ENCODE measurements at regions not wholly inside any gene's neighbourhood (a gene's known extent, or its start where the extent isn't known, plus 50 kb on each side); places are given as distances from the start of the nearest gene placed in this dataset.

DNA sequence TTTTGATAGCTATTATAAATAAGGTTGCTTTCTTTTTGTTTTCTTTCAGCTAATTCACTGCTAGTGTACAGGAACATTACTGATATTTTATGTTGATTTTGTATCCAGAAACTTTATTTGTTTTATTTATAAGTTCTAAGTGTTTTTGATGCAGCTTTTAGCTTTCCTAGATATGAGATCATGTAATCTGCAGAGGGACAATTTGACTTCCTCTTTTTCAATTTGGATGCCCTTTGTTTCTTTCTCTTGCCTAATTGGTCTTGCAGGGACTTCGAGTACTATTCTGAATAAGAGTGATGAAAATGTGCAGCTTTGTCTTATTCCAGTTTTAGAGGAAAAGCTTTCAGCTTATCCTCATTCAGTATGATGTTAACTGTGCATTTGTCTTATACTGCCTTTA, 643.4 kb upstream of the CDH2 start:
- no peaks in the 10 kb centered on the region for H3K27me3 ChIP-seq (ENCODE audit: insufficient read depth, low read length)
- no peak overlapping the region for H2AK5ac ChIP-seq (ENCODE audit: insufficient read length, low read length)
- Mint-ChIP-seq H3K36me3 (ENCODE audit: insufficient read depth in 1 of 3, low read depth in 3 of 3) (peaks cover 0 to 3% (median 0%) of the 10 kb centered on the region in 3 experiments; a peak in 1 of 7 replicates), H3K27me3 (ENCODE audit: low read depth) (no peaks in the 10 kb centered on the region), H3K4me1 (peaks cover 3 to 9% of the 10 kb centered on the region in 2 experiments; a peak in 2 of 4 replicates), H3K9me3 (no peaks in the 10 kb centered on the region), H3K27ac (no peak overlapping the region), H3K4me3 (no peak overlapping the region)
- H2BK12ac ChIP-seq (ENCODE audit: insufficient read length, low read depth, low read length): no peak overlapping the region
- no peak overlapping the region for H3K18ac ChIP-seq (ENCODE audit: insufficient read length, low read depth, low read length)
- no peaks in the 10 kb centered on the region for H4K20me1 ChIP-seq (ENCODE audit: control insufficient read depth, insufficient read depth, insufficient read length)
- no peak overlapping the region for H2BK20ac ChIP-seq (ENCODE audit: low read depth, low read length, poor library complexity, severe bottlenecking)
- H3K23me2 ChIP-seq (ENCODE audit: insufficient read length, low read depth, low read length, poor library complexity, severe bottlenecking): no peaks in the 10 kb centered on the region
- no peak overlapping the region for H3K23ac ChIP-seq (ENCODE audit: insufficient read length, low read depth, low read length)
- H2BK5ac ChIP-seq (ENCODE audit: insufficient read length, low read length): no peak overlapping the region
- TF ChIP-seq, protein P1, sequence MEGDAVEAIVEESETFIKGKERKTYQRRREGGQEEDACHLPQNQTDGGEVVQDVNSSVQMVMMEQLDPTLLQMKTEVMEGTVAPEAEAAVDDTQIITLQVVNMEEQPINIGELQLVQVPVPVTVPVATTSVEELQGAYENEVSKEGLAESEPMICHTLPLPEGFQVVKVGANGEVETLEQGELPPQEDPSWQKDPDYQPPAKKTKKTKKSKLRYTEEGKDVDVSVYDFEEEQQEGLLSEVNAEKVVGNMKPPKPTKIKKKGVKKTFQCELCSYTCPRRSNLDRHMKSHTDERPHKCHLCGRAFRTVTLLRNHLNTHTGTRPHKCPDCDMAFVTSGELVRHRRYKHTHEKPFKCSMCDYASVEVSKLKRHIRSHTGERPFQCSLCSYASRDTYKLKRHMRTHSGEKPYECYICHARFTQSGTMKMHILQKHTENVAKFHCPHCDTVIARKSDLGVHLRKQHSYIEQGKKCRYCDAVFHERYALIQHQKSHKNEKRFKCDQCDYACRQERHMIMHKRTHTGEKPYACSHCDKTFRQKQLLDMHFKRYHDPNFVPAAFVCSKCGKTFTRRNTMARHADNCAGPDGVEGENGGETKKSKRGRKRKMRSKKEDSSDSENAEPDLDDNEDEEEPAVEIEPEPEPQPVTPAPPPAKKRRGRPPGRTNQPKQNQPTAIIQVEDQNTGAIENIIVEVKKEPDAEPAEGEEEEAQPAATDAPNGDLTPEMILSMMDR (conservative IDR thresholded peaks at IDR 0.05): no peak
- no peak overlapping the region for H3K4me2 ChIP-seq (ENCODE audit: insufficient read depth, insufficient read length, low read length)
- no CpG with 5 or more reads among the region's 1 CpG for WGBS (ENCODE audit: extremely low coverage, insufficient read length, low lambda C conversion rate)
- H3K9me3 ChIP-seq (ENCODE audit: control insufficient read depth, low read depth, low read length): no peaks in the 10 kb centered on the region
- H3K14ac ChIP-seq (ENCODE audit: insufficient read depth, low read length): no peak overlapping the region
- no peaks in the 10 kb centered on the region for H3K79me2 ChIP-seq (ENCODE audit: insufficient read depth, low read length)
- H2AFZ ChIP-seq (ENCODE audit: low read length): no peak overlapping the region
- no peak overlapping the region for H3T11ph ChIP-seq (ENCODE audit: low read length)
- no peak for DNase-seq
- no peak overlapping the region for H2BK120ac ChIP-seq (ENCODE audit: low read depth, low read length, poor library complexity, severe bottlenecking)
- no peaks in the 10 kb centered on the region for H3K79me1 ChIP-seq (ENCODE audit: insufficient read depth, low read depth, low read length, poor library complexity, severe bottlenecking)
- H3K27ac ChIP-seq (ENCODE audit: insufficient read length, low read depth, low read length): no peak overlapping the region
- H4K8ac ChIP-seq (replicated peaks; ENCODE audit: insufficient read length, low read depth, low read length): no peak overlapping the region
- H3K4ac ChIP-seq (ENCODE audit: low read depth, low read length): no peak overlapping the region
- no peak overlapping the region for H3K56ac ChIP-seq (ENCODE audit: insufficient read length, low read depth, low read length)
- no peaks in the 10 kb centered on the region for H3K4me1 ChIP-seq (ENCODE audit: insufficient read depth, low read length)
- no peak overlapping the region for H4K91ac ChIP-seq (ENCODE audit: insufficient read length, low read depth, low read length)
- H4K5ac ChIP-seq (ENCODE audit: insufficient read length, low read depth, low read length): no peak overlapping the region
- no peak overlapping the region for H3K9ac ChIP-seq (ENCODE audit: extremely low read depth, insufficient read length, low read length)
- no peak overlapping the region for H2BK15ac ChIP-seq (ENCODE audit: low read depth, low read length)
